ENCODE measurements at regions not wholly inside any gene's neighbourhood (a gene's known extent, or its start where the extent isn't known, plus 50 kb on each side); places are given as distances from the start of the nearest gene placed in this dataset.
"Not testable (repeated sequence)": the region's sequence is repeated elsewhere in the genome, so short reads cannot be mapped to it uniquely, and the experiment has no call there.

DNA sequence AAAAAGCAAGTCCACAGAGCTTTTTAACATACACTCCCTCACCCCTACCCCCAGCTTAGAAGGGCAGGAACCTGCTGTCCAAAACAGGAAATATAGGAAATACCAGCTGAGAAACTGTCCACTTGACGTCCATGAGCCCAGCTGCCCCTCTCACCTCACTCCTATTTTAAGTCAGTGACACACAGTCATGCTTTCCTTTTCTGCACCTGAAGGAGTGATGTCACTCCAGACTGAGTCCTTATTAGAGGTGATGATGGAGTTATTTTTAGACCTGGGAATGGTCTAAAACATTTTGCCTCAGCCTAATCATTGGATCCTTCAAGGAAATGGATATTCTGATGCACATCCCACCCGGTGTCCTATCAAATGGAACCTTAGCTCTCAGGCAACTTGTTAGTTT, 217.8 kb downstream of the BCL2L11 start:
- not testable (repeated sequence) for H3K79me2 ChIP-seq (ENCODE audit: control insufficient read depth, insufficient read depth, low read length, poor library complexity); H2AK5ac ChIP-seq (ENCODE audit: low read length); H2BK120ac ChIP-seq (ENCODE audit: insufficient read depth, low read length, poor library complexity); H3K27me3 ChIP-seq (ENCODE audit: insufficient read depth, low read length); H3K23ac ChIP-seq (ENCODE audit: low read length); H4K91ac ChIP-seq (ENCODE audit: low read depth, low read length); H3K4me2 ChIP-seq (ENCODE audit: low read length); H4K8ac ChIP-seq (ENCODE audit: low read depth, low read length); H4K12ac ChIP-seq (ENCODE audit: low read depth, low read length); H3K4ac ChIP-seq (ENCODE audit: low read depth, low read length); H3K9me3 ChIP-seq (ENCODE audit: insufficient read depth, low read depth, low read length); H3K36me3 ChIP-seq (ENCODE audit: control insufficient read depth in 1 of 2, insufficient read depth in 2 of 2, low read length in 2 of 2); H2BK5ac ChIP-seq (ENCODE audit: low read depth, low read length, poor library complexity); H2BK12ac ChIP-seq (ENCODE audit: low read length); H3K14ac ChIP-seq (ENCODE audit: low read length); H3K18ac ChIP-seq (ENCODE audit: low read length); H3K4me1 ChIP-seq (ENCODE audit: control insufficient read depth in 1 of 2, insufficient read depth in 2 of 2, low read length in 2 of 2); DNase-seq; H3K27ac ChIP-seq (ENCODE audit: low read depth, low read length); H2AFZ ChIP-seq (ENCODE audit: insufficient read depth, low read length, poor library complexity); H3K79me1 ChIP-seq (ENCODE audit: low read length); H3K9ac ChIP-seq (ENCODE audit: low read length); H3K4me3 ChIP-seq (ENCODE audit: low read depth, low read length)
- whole genome bisulfite sequencing (ENCODE audit: extremely low coverage, insufficient coverage, insufficient read length): no CpG with 5 or more reads among the region's 2 CpGs

DNA sequence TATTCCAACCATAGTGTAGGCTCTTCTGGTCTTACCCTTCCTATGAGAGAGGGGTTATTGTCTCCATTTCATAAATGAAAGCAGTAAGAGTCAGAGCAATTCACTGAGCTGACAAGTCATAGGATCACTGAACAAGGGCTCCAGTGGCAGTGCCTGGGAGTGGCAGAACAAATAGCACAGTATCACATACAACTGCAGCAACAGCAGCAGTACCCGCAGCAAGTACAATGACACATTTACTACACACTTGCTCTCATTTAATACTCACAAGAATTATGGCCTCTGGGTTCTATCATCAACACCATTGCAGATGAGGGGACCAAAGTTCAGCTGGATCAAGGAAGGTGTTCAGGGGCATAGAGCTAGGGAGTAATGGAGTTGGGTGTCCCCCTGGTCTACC, 218.8 kb downstream of the BCL2L11 start:
- H3K36me3 ChIP-seq (ENCODE audit: control insufficient read depth in 1 of 2, insufficient read depth in 2 of 2, low read length in 2 of 2); H2BK5ac ChIP-seq (ENCODE audit: low read depth, low read length, poor library complexity); H4K91ac ChIP-seq (ENCODE audit: low read depth, low read length); H4K8ac ChIP-seq (ENCODE audit: low read depth, low read length); H2BK12ac ChIP-seq (ENCODE audit: low read length); H3K23ac ChIP-seq (ENCODE audit: low read length); H3K9me3 ChIP-seq (ENCODE audit: insufficient read depth, low read depth, low read length); H3K14ac ChIP-seq (ENCODE audit: low read length); H3K4me3 ChIP-seq (ENCODE audit: low read depth, low read length); H2AK5ac ChIP-seq (ENCODE audit: low read length); H2BK120ac ChIP-seq (ENCODE audit: insufficient read depth, low read length, poor library complexity); H3K79me1 ChIP-seq (ENCODE audit: low read length); DNase-seq; H3K4me2 ChIP-seq (ENCODE audit: low read length); H3K18ac ChIP-seq (ENCODE audit: low read length); H3K4me1 ChIP-seq (ENCODE audit: control insufficient read depth in 1 of 2, insufficient read depth in 2 of 2, low read length in 2 of 2); H3K9ac ChIP-seq (ENCODE audit: low read length); H3K27me3 ChIP-seq (ENCODE audit: insufficient read depth, low read length); H2AFZ ChIP-seq (ENCODE audit: insufficient read depth, low read length, poor library complexity); H3K79me2 ChIP-seq (ENCODE audit: control insufficient read depth, insufficient read depth, low read length, poor library complexity); H3K4ac ChIP-seq (ENCODE audit: low read depth, low read length); H3K27ac ChIP-seq (ENCODE audit: low read depth, low read length); H4K12ac ChIP-seq (ENCODE audit: low read depth, low read length): not testable (repeated sequence)
- no CpG with 5 or more reads among the region's 1 CpG for WGBS (ENCODE audit: extremely low coverage, insufficient coverage, insufficient read length)

DNA sequence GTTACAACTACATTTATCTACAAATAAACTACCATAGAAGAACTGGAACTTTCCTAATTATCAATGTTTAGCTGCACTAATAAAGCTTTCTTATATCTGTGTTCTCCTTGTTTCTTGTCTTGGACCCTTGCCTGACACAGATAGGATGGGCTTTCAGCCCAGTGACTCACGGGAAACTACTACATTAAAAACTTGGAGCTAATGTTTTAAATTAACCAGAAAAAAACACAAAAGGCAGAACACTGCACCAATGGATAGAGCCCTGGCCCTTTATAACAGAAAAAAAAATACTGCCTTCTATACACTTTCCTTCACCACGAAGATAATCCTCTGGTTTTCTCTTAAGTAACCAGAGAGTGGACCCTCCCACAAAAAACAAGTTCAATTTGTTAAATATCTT, 223.9 kb downstream of the BCL2L11 start:
- H2AFZ ChIP-seq (ENCODE audit: insufficient read depth, low read length, poor library complexity); H3K4ac ChIP-seq (ENCODE audit: low read depth, low read length); H3K79me2 ChIP-seq (ENCODE audit: control insufficient read depth, insufficient read depth, low read length, poor library complexity); H2AK5ac ChIP-seq (ENCODE audit: low read length); H4K8ac ChIP-seq (ENCODE audit: low read depth, low read length); H3K9ac ChIP-seq (ENCODE audit: low read length); H3K4me1 ChIP-seq (ENCODE audit: control insufficient read depth in 1 of 2, insufficient read depth in 2 of 2, low read length in 2 of 2); H3K79me1 ChIP-seq (ENCODE audit: low read length); H3K27ac ChIP-seq (ENCODE audit: low read depth, low read length); H4K12ac ChIP-seq (ENCODE audit: low read depth, low read length); H3K4me2 ChIP-seq (ENCODE audit: low read length); H2BK12ac ChIP-seq (ENCODE audit: low read length); H2BK5ac ChIP-seq (ENCODE audit: low read depth, low read length, poor library complexity); H3K23ac ChIP-seq (ENCODE audit: low read length); H3K18ac ChIP-seq (ENCODE audit: low read length); H3K36me3 ChIP-seq (ENCODE audit: control insufficient read depth in 1 of 2, insufficient read depth in 2 of 2, low read length in 2 of 2); H3K4me3 ChIP-seq (ENCODE audit: low read depth, low read length); H3K9me3 ChIP-seq (ENCODE audit: insufficient read depth, low read depth, low read length); H3K14ac ChIP-seq (ENCODE audit: low read length); H4K91ac ChIP-seq (ENCODE audit: low read depth, low read length); H2BK120ac ChIP-seq (ENCODE audit: insufficient read depth, low read length, poor library complexity); DNase-seq; H3K27me3 ChIP-seq (ENCODE audit: insufficient read depth, low read length): not testable (repeated sequence)
- WGBS (ENCODE audit: extremely low coverage, insufficient coverage, insufficient read length): no CpG with 5 or more reads among the region's 2 CpGs

DNA sequence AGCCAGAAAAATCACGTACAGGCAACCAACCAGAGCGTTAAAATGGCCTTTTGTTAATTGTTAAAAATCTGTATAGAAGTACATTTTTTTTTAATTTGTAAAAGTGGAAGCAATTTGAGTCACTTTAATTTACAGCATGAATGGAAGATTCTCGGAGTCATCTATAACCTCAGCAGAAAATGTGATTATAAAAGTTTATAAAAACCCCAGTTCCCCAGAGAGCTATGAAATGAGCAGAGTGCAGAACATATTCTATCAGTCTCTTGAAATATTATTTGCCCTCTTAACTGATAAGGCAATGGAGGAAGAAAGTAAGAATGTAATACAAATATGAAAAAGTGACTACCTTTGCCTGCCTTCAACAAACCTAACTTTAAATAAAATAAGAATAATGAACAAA, 224.7 kb downstream of the BCL2L11 start:
- H3K9ac ChIP-seq (ENCODE audit: low read length); H3K23ac ChIP-seq (ENCODE audit: low read length); H3K9me3 ChIP-seq (ENCODE audit: insufficient read depth, low read depth, low read length); H3K4ac ChIP-seq (ENCODE audit: low read depth, low read length); H3K4me3 ChIP-seq (ENCODE audit: low read depth, low read length); H3K14ac ChIP-seq (ENCODE audit: low read length); H2AFZ ChIP-seq (ENCODE audit: insufficient read depth, low read length, poor library complexity); DNase-seq; H2AK5ac ChIP-seq (ENCODE audit: low read length); H4K91ac ChIP-seq (ENCODE audit: low read depth, low read length); H3K79me2 ChIP-seq (ENCODE audit: control insufficient read depth, insufficient read depth, low read length, poor library complexity); H3K79me1 ChIP-seq (ENCODE audit: low read length); H2BK12ac ChIP-seq (ENCODE audit: low read length); H4K12ac ChIP-seq (ENCODE audit: low read depth, low read length); H3K27me3 ChIP-seq (ENCODE audit: insufficient read depth, low read length); H3K4me1 ChIP-seq (ENCODE audit: control insufficient read depth in 1 of 2, insufficient read depth in 2 of 2, low read length in 2 of 2); H2BK120ac ChIP-seq (ENCODE audit: insufficient read depth, low read length, poor library complexity); H3K18ac ChIP-seq (ENCODE audit: low read length); H3K4me2 ChIP-seq (ENCODE audit: low read length); H2BK5ac ChIP-seq (ENCODE audit: low read depth, low read length, poor library complexity); H4K8ac ChIP-seq (ENCODE audit: low read depth, low read length); H3K36me3 ChIP-seq (ENCODE audit: control insufficient read depth in 1 of 2, insufficient read depth in 2 of 2, low read length in 2 of 2); H3K27ac ChIP-seq (ENCODE audit: low read depth, low read length): not testable (repeated sequence)
- WGBS (ENCODE audit: extremely low coverage, insufficient coverage, insufficient read length): no CpG with 5 or more reads among the region's 3 CpGs
